SK-N-SH (cell line): ENCODE measurements at regions not wholly inside any gene's neighbourhood (a gene's known extent, or its start where the extent isn't known, plus 50 kb on each side); places are given as distances from the start of the nearest gene placed in this dataset.

Experiments used
- CTCF ChIA-PET: fragments of 300-600, 350-600 bp; formaldehyde crosslinking; extraction: SDS; loops from one replicate; lab custom pipeline; 2021; lab: Yijun Ruan, JAX
- POLR2A ChIA-PET: fragments of 350-600 bp; sonication (Branson Sonifier 250); formaldehyde crosslinking; extraction: SDS; loops from one replicate; lab custom pipeline; 2020; ENCODE audit warnings: antibody characterized with exemption, inconsistent platforms; lab: Yijun Ruan, JAX
- DNase-seq: peaks from one replicate; pipeline ENCODE4 v3.0.0; 2012
- H2AFZ ChIP-seq: fragments of 200-600 bp; sonication (generic); 2 replicates; pipeline ENCODE4 v1.8.1; 2016; ENCODE audit warnings: antibody characterized with exemption, mild to moderate bottlenecking, low read depth
- H3F3A ChIP-seq: fragments of 200-600 bp; sonication (generic); replicated peaks from 2 replicates; pipeline ENCODE3; 2016; ENCODE audit warnings: antibody characterized with exemption, mild to moderate bottlenecking; ENCODE audit not compliant: insufficient read depth
- H3K27ac ChIP-seq, 2 experiments: fragments of 200-500 bp in 1 of 2; fragments of 200-600 bp in 1 of 2; sonication (Bioruptor generic) in 1 of 2; sonication (generic), shearing (Covaris generic) in 1 of 2; 2 replicates each; pipeline versions ENCODE4 v1.5.1 to v1.6.1; 2014 to 2016; ENCODE audit warnings: low read depth in 2 of 2, inconsistent platforms in 1 of 2, low read length in 1 of 2, mild to moderate bottlenecking in 1 of 2, mixed read lengths in 1 of 2
- H3K27me3 ChIP-seq: fragments of 200-600 bp; sonication (generic), shearing (Covaris generic); 2 replicates; pipeline ENCODE4 v1.6.1; 2016; ENCODE audit warnings: mixed run types; ENCODE audit not compliant: insufficient read depth
- H3K36me3 ChIP-seq, 2 experiments: fragments of 200-500 bp in 1 of 2; fragments of 200-600 bp in 1 of 2; sonication (Bioruptor generic) in 1 of 2; sonication (generic) in 1 of 2; replicated peaks in 1 of 2; 2 replicates each; pipeline versions ENCODE3 to v1.5.1; 2014 to 2016; ENCODE audit warnings: low read length in 1 of 2, mild to moderate bottlenecking in 1 of 2; ENCODE audit not compliant: insufficient read depth in 2 of 2, control insufficient read depth in 1 of 2
- H3K4me1 ChIP-seq, 2 experiments: fragments of 200-500 bp in 1 of 2; fragments of 200-600 bp in 1 of 2; sonication (Bioruptor generic) in 1 of 2; sonication (generic), shearing (Covaris generic) in 1 of 2; 2 replicates each; pipeline versions ENCODE4 v1.5.1 to v1.6.1; 2014 to 2016; ENCODE audit warnings: low read depth in 1 of 2, low read length in 1 of 2, mixed run types in 1 of 2; ENCODE audit not compliant: insufficient read depth in 2 of 2, control insufficient read depth in 1 of 2
- H3K4me2 ChIP-seq: fragments of 200-600 bp; sonication (generic), shearing (Covaris generic); 2 replicates; pipeline ENCODE4 v1.6.1; 2017; ENCODE audit warnings: mixed run types
- H3K4me3 ChIP-seq, 2 experiments: fragments of 200-500 bp in 1 of 2; fragments of 200-600 bp in 1 of 2; sonication (Bioruptor generic) in 1 of 2; sonication (generic), shearing (Covaris generic) in 1 of 2; 2 replicates each; pipeline versions ENCODE4 v1.5.1 to v1.8.1; 2014 to 2016; ENCODE audit warnings: low read depth in 2 of 2, inconsistent platforms in 1 of 2, low read length in 1 of 2, mild to moderate bottlenecking in 1 of 2, mixed read lengths in 1 of 2, moderate library complexity in 1 of 2
- H3K79me2 ChIP-seq: fragments of 200-600 bp; sonication (generic); 2 replicates; pipeline ENCODE4 v1.8.1; 2017; ENCODE audit warnings: mild to moderate bottlenecking; ENCODE audit not compliant: insufficient read depth
- H3K9ac ChIP-seq: fragments of 200-600 bp; sonication (generic); 2 replicates; pipeline ENCODE4 v1.6.1; 2017; ENCODE audit warnings: mixed run types
- H3K9me2 ChIP-seq: fragments of 200-600 bp; sonication (generic); 2 replicates; pipeline ENCODE4 v1.6.1; 2017; ENCODE audit warnings: mixed run types
- H3K9me3 ChIP-seq: fragments of 200-600 bp; sonication (generic); 2 replicates; pipeline ENCODE4 v1.6.1; 2017; ENCODE audit warnings: mixed run types, mild to moderate bottlenecking, moderate library complexity
- H4K20me1 ChIP-seq: fragments of 200-600 bp; sonication (generic); 2 replicates; pipeline ENCODE4 v1.6.1; 2017; ENCODE audit warnings: mild to moderate bottlenecking, mixed run types; ENCODE audit not compliant: insufficient read depth
- ELF1 ChIP-seq: IDR thresholded peaks from 2 replicates; pipeline ENCODE4 v1.4.0; 2012
- EP300 ChIP-seq, 2 experiments: IDR thresholded peaks; 2 replicates each; pipeline versions ENCODE4 v1.4.0 to v1.6.1; 2012; ENCODE audit warnings: borderline replicate concordance in 1 of 2, low read depth in 1 of 2, low read length in 1 of 2
- FOSL2 ChIP-seq: IDR thresholded peaks from 2 replicates; pipeline ENCODE4 v1.4.0; 2012; ENCODE audit warnings: low read depth, mild to moderate bottlenecking, moderate library complexity, borderline replicate concordance
- FOXJ3 ChIP-seq: sonication (generic); formaldehyde crosslinking; IDR thresholded peaks from 2 replicates; pipeline ENCODE4 v1.5.1; 2020; ENCODE audit warnings: mild to moderate bottlenecking, missing genetic modification reagents
- GABPA ChIP-seq: IDR thresholded peaks from 2 replicates; pipeline ENCODE4 v1.4.0; 2012; ENCODE audit warnings: low read depth, mild to moderate bottlenecking
- GATA2 ChIP-seq: sonication (generic); formaldehyde crosslinking; IDR thresholded peaks from 2 replicates; pipeline ENCODE4 v1.5.0; 2020; ENCODE audit warnings: mild to moderate bottlenecking, missing genetic modification reagents
- JUND ChIP-seq: IDR thresholded peaks from 2 replicates; pipeline ENCODE4 v1.4.0; 2012
- MEF2A ChIP-seq: IDR thresholded peaks from 2 replicates; pipeline ENCODE4 v1.4.0; 2012; ENCODE audit warnings: low read depth, borderline replicate concordance
- MXI1 ChIP-seq: IDR thresholded peaks from 2 replicates; pipeline ENCODE4 v1.6.1; 2012; ENCODE audit warnings: mild to moderate bottlenecking, low read depth, low read length, improper control_type of control experiment
- NRF1 ChIP-seq: IDR thresholded peaks from 2 replicates; pipeline ENCODE4 v1.6.1; 2012; ENCODE audit warnings: low read depth, mild to moderate bottlenecking, low read length
- POLR2AphosphoS5 ChIP-seq: IDR thresholded peaks from 2 replicates; pipeline ENCODE4 v1.6.1; 2012; ENCODE audit warnings: low read depth, low read length
- RAD21 ChIP-seq: IDR thresholded peaks from 2 replicates; pipeline ENCODE4 v1.6.1; 2012; ENCODE audit warnings: mild to moderate bottlenecking, low read length
- RXRA ChIP-seq: IDR thresholded peaks from 2 replicates; pipeline ENCODE4 v1.4.0; 2012; ENCODE audit warnings: low read depth, mild to moderate bottlenecking, borderline replicate concordance
- SMC3 ChIP-seq: IDR thresholded peaks from 2 replicates; pipeline ENCODE4 v1.6.1; 2012; ENCODE audit warnings: low read depth, low read length, improper control_type of control experiment
- TCF12 ChIP-seq: IDR thresholded peaks from 2 replicates; pipeline ENCODE4 v1.4.0; 2012
- TEAD4 ChIP-seq: IDR thresholded peaks from 2 replicates; pipeline ENCODE4 v1.4.0; 2012; ENCODE audit warnings: mild to moderate bottlenecking, borderline replicate concordance; ENCODE audit not compliant: insufficient read depth
- WGBS: methylation state at CpG from one replicate; pipeline ENCODE4 v1.1.6; 2017; ENCODE audit warnings: low lambda C conversion rate; 5-methylcytosine and 5-hydroxymethylcytosine counted together
- TF ChIP-seq, protein P1 (sequence below): IDR thresholded peaks from 2 replicates; pipeline ENCODE4; 2012
- TF ChIP-seq, protein P2 (sequence below): IDR thresholded peaks from 2 replicates; pipeline ENCODE4 v1.6.1; 2012; ENCODE audit warnings: mild to moderate bottlenecking, low read depth, low read length, moderate library complexity
- TF ChIP-seq, protein P3 (sequence below): IDR thresholded peaks from 2 replicates; pipeline ENCODE4 v1.4.0; 2012; ENCODE audit warnings: low read depth, borderline replicate concordance
- TF ChIP-seq, protein P4 (sequence below): fragments of 200-600 bp; sonication (generic); IDR thresholded peaks from 2 replicates; pipeline ENCODE4 v1.6.1; 2017; ENCODE audit warnings: antibody characterized with exemption, mild to moderate bottlenecking, moderate library complexity

DNA sequence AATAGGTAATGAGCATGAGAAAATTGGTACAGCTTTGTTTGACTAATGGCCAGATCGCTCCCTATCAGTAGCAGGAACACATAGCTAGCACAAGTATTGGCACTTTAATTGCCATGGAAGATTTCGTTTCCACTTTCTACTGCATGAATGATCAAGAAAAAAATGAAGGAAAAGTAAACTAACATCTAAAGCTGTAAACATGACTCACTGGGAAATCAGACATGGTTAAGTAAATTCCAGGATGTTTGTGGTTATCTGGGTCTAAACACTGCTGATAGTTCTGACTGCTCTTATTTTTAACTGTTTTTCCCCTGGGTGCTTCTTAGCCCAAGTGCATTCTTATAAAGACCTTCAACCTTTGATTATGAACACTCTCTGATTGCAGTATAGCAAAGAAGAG lies 388.9 kb downstream of the NR2F1-AS1 start:
- TF ChIP-seq NRF1, result no peak
- TF ChIP-seq SMC3, result no peak
- peak; percentile 75 for TF ChIP-seq FOSL2
- TF ChIP-seq EP300 (IDR thresholded peaks at IDR 0.05; ENCODE audit: borderline replicate concordance in 1 of 2, low read depth in 1 of 2, low read length in 1 of 2), result peak in 1 of 2 experiments; percentile 73; a peak in 1 of 4 replicates
- no peak for TF ChIP-seq GABPA
- TF ChIP-seq, protein P1, sequence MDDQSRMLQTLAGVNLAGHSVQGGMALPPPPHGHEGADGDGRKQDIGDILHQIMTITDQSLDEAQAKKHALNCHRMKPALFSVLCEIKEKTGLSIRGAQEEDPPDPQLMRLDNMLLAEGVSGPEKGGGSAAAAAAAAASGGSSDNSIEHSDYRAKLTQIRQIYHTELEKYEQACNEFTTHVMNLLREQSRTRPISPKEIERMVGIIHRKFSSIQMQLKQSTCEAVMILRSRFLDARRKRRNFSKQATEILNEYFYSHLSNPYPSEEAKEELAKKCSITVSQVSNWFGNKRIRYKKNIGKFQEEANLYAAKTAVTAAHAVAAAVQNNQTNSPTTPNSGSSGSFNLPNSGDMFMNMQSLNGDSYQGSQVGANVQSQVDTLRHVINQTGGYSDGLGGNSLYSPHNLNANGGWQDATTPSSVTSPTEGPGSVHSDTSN, result peak; percentile 68
- peak; percentile 74 for TF ChIP-seq TCF12
- TF ChIP-seq RXRA, result peak; percentile 20; the same call in 1 of the 2 replicates
- TF ChIP-seq, protein P2, sequence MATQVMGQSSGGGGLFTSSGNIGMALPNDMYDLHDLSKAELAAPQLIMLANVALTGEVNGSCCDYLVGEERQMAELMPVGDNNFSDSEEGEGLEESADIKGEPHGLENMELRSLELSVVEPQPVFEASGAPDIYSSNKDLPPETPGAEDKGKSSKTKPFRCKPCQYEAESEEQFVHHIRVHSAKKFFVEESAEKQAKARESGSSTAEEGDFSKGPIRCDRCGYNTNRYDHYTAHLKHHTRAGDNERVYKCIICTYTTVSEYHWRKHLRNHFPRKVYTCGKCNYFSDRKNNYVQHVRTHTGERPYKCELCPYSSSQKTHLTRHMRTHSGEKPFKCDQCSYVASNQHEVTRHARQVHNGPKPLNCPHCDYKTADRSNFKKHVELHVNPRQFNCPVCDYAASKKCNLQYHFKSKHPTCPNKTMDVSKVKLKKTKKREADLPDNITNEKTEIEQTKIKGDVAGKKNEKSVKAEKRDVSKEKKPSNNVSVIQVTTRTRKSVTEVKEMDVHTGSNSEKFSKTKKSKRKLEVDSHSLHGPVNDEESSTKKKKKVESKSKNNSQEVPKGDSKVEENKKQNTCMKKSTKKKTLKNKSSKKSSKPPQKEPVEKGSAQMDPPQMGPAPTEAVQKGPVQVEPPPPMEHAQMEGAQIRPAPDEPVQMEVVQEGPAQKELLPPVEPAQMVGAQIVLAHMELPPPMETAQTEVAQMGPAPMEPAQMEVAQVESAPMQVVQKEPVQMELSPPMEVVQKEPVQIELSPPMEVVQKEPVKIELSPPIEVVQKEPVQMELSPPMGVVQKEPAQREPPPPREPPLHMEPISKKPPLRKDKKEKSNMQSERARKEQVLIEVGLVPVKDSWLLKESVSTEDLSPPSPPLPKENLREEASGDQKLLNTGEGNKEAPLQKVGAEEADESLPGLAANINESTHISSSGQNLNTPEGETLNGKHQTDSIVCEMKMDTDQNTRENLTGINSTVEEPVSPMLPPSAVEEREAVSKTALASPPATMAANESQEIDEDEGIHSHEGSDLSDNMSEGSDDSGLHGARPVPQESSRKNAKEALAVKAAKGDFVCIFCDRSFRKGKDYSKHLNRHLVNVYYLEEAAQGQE, result no peak
- no peak for TF ChIP-seq GATA2 (CRISPR knock-in tag)
- TF ChIP-seq FOXJ3, result no peak
- peak; percentile 73 for TF ChIP-seq TEAD4
- TF ChIP-seq, protein P3, sequence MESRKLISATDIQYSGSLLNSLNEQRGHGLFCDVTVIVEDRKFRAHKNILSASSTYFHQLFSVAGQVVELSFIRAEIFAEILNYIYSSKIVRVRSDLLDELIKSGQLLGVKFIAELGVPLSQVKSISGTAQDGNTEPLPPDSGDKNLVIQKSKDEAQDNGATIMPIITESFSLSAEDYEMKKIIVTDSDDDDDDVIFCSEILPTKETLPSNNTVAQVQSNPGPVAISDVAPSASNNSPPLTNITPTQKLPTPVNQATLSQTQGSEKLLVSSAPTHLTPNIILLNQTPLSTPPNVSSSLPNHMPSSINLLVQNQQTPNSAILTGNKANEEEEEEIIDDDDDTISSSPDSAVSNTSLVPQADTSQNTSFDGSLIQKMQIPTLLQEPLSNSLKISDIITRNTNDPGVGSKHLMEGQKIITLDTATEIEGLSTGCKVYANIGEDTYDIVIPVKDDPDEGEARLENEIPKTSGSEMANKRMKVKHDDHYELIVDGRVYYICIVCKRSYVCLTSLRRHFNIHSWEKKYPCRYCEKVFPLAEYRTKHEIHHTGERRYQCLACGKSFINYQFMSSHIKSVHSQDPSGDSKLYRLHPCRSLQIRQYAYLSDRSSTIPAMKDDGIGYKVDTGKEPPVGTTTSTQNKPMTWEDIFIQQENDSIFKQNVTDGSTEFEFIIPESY, result no peak
- TF ChIP-seq ELF1, result no peak
- no peak for TF ChIP-seq MXI1
- peak; percentile 74 for TF ChIP-seq JUND
- TF ChIP-seq, protein P4, sequence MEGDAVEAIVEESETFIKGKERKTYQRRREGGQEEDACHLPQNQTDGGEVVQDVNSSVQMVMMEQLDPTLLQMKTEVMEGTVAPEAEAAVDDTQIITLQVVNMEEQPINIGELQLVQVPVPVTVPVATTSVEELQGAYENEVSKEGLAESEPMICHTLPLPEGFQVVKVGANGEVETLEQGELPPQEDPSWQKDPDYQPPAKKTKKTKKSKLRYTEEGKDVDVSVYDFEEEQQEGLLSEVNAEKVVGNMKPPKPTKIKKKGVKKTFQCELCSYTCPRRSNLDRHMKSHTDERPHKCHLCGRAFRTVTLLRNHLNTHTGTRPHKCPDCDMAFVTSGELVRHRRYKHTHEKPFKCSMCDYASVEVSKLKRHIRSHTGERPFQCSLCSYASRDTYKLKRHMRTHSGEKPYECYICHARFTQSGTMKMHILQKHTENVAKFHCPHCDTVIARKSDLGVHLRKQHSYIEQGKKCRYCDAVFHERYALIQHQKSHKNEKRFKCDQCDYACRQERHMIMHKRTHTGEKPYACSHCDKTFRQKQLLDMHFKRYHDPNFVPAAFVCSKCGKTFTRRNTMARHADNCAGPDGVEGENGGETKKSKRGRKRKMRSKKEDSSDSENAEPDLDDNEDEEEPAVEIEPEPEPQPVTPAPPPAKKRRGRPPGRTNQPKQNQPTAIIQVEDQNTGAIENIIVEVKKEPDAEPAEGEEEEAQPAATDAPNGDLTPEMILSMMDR, result no peak
- TF ChIP-seq RAD21, result no peak
- TF ChIP-seq POLR2AphosphoS5, result peak; percentile 64; the same call in 1 of the 2 replicates
- TF ChIP-seq MEF2A, result peak; percentile 52; the same call in 1 of the 2 replicates
- Histone ChIP-seq H3K27ac (peak overlapping the region; percentile 44 to 60; a peak in 3 of 4 replicates), H3K4me1 (peaks cover 6 to 21% of the 10 kb centered on the region in 2 experiments; a peak in 3 of 4 replicates), H3K79me2 (no peaks in the 10 kb centered on the region), H3K9me3 (no peaks in the 10 kb centered on the region), H4K20me1 (no peaks in the 10 kb centered on the region), H3K9me2 (no peaks in the 10 kb centered on the region), H3K9ac (no peak overlapping the region), H3K4me3 (no peak overlapping the region), H2AFZ (no peak overlapping the region), H3K36me3 (no peaks in the 10 kb centered on the region), H3K27me3 (no peaks in the 10 kb centered on the region), H3K4me2 (no peak overlapping the region), H3F3A (peaks cover 19% of the 10 kb centered on the region)
- CTCF ChIA-PET, result interaction anchor here (1.2 kb wide), 1 partner anchor 15 kb away, joined by 4 read pairs; no protein-coding TSS in a partner anchor
- POLR2A ChIA-PET, result no interaction called here
- 39% methylated on average over 2 of the region's 2 CpGs for WGBS
- DNase-seq, result no peak
